Endothelial cell (in vitro differentiated cells): ENCODE measurements at regions not wholly inside any gene's neighbourhood (a gene's known extent, or its start where the extent isn't known, plus 50 kb on each side); places are given as distances from the start of the nearest gene placed in this dataset.

Source experiments
- DNase-seq: peaks from one replicate; pipeline ENCODE4 v3.0.0; 2021; ENCODE audit warnings: low spot score
- H3K27ac Mint-ChIP-seq: one replicate; pipeline ENCODE4 v1.8.0; 2021; ENCODE audit warnings: mixed read lengths, inconsistent platforms; ENCODE audit not compliant: unreplicated experiment
- H3K27me3 Mint-ChIP-seq: one replicate; pipeline ENCODE4 v1.8.0; 2021; ENCODE audit warnings: mild to moderate bottlenecking, moderate library complexity, mixed read lengths, inconsistent platforms; ENCODE audit not compliant: unreplicated experiment
- H3K36me3 Mint-ChIP-seq: one replicate; pipeline ENCODE4 v1.8.0; 2021; ENCODE audit warnings: mild to moderate bottlenecking, low read depth, mixed read lengths, inconsistent platforms; ENCODE audit not compliant: unreplicated experiment
- H3K4me1 Mint-ChIP-seq: one replicate; pipeline ENCODE4 v1.8.0; 2021; ENCODE audit warnings: mild to moderate bottlenecking, mixed read lengths, inconsistent platforms; ENCODE audit not compliant: unreplicated experiment
- H3K4me3 Mint-ChIP-seq: one replicate; pipeline ENCODE4 v1.8.0; 2021; ENCODE audit warnings: mild to moderate bottlenecking, mixed read lengths, inconsistent platforms; ENCODE audit not compliant: unreplicated experiment
- H3K9me3 Mint-ChIP-seq: one replicate; pipeline ENCODE4 v1.8.0; 2021; ENCODE audit warnings: mixed read lengths, inconsistent platforms; ENCODE audit not compliant: unreplicated experiment
- CTCF ChIP-seq: fragments of 200-600 bp; sonication (generic); IDR thresholded peaks from one replicate; pipeline ENCODE4 v1.5.0; 2021; ENCODE audit warnings: antibody characterized with exemption; ENCODE audit not compliant: unreplicated experiment

GRCh38 chr13:106391681-106392080 lies 143.8 kb downstream of the EFNB2 start:
- H3K36me3 Mint-ChIP-seq: no peaks in the 10 kb centered on the region
- no peak overlapping the region for H3K27ac Mint-ChIP-seq
- H3K4me3 Mint-ChIP-seq: no peak overlapping the region
- H3K27me3 Mint-ChIP-seq: peaks cover 7% of the 10 kb centered on the region
- H3K9me3 Mint-ChIP-seq: no peaks in the 10 kb centered on the region
- no peaks in the 10 kb centered on the region for H3K4me1 Mint-ChIP-seq
- DNase-seq: no peak
- TF ChIP-seq CTCF: no peak

- H3K4me1 Mint-ChIP-seq: no peaks in the 10 kb centered on the region
- H3K9me3 Mint-ChIP-seq: no peaks in the 10 kb centered on the region
- H3K36me3 Mint-ChIP-seq: no peaks in the 10 kb centered on the region
- TF ChIP-seq CTCF: no peak
- H3K27ac Mint-ChIP-seq: no peak overlapping the region
- no peak for DNase-seq
- H3K27me3 Mint-ChIP-seq: peaks cover 7% of the 10 kb centered on the region
- H3K4me3 Mint-ChIP-seq: no peak overlapping the region
These were observed 144.2 kb downstream of the EFNB2 start for GRCh38 chr13:106391271-106391670.

- no peak for TF ChIP-seq CTCF
- Mint-ChIP-seq H3K27me3 (peaks cover 7% of the 10 kb centered on the region), H3K4me3 (no peak overlapping the region), H3K27ac (no peak overlapping the region), H3K4me1 (no peaks in the 10 kb centered on the region), H3K9me3 (no peaks in the 10 kb centered on the region), H3K36me3 (no peaks in the 10 kb centered on the region)
- DNase-seq: no peak
These were observed 145.1 kb downstream of the EFNB2 start for GRCh38 chr13:106390367-106390766.

- no peak for DNase-seq
- Mint-ChIP-seq H3K27me3 (peaks cover 5% of the 10 kb centered on the region), H3K27ac (no peak overlapping the region), H3K4me3 (no peak overlapping the region), H3K36me3 (no peaks in the 10 kb centered on the region), H3K4me1 (peaks cover 6% of the 10 kb centered on the region), H3K9me3 (no peaks in the 10 kb centered on the region)
- TF ChIP-seq CTCF: no peak
These were observed 149.8 kb downstream of the EFNB2 start for GRCh38 chr13:106385654-106386053.

GRCh38 chr13:106384516-106384915 lies 150.9 kb downstream of the EFNB2 start:
- Mint-ChIP-seq H3K4me1 (peaks cover 9% of the 10 kb centered on the region), H3K36me3 (no peaks in the 10 kb centered on the region), H3K4me3 (no peak overlapping the region), H3K9me3 (no peaks in the 10 kb centered on the region), H3K27ac (no peak overlapping the region), H3K27me3 (peaks cover 5% of the 10 kb centered on the region)
- TF ChIP-seq CTCF: no peak
- no peak for DNase-seq
